DND-41 (cell line): ENCODE measurements at regions not wholly inside any gene's neighbourhood (a gene's known extent, or its start where the extent isn't known, plus 50 kb on each side); places are given as distances from the start of the nearest gene placed in this dataset.

Experiments used
- EZH2 ChIP-seq: IDR thresholded peaks from 3 replicates; pipeline ENCODE4 v1.6.1; 2012; ENCODE audit warnings: borderline replicate concordance, low read depth, mild to moderate bottlenecking, moderate library complexity, low read length, inconsistent platforms; ENCODE audit not compliant: severe bottlenecking
- TF ChIP-seq, protein P1 (sequence below): IDR thresholded peaks from 2 replicates; pipeline ENCODE4 v1.5.1; 2012; ENCODE audit warnings: borderline replicate concordance, low read length, moderate library complexity, mild to moderate bottlenecking; ENCODE audit not compliant: poor library complexity, severe bottlenecking; ENCODE audit errors: extremely low read depth

DNA sequence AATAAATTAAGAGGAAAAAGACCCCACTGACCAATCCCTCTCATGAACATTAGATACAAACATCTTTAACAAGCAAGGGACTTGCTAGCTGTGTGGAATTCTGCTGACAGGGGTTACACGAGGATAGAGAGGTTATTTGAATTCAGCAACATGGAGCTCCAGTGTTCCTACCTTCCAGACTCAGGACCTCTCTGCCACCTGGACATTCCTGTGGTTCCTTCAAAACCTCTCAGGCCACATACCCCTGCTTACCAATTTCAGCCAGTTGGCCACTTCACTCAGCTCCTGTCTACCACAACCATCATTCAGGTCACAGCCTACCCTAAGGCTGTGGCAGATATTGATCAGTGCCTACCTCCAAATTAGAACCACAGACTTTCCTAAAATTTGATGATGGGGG lies 147.5 kb downstream of the RRAGC start:
- TF ChIP-seq, protein P1, sequence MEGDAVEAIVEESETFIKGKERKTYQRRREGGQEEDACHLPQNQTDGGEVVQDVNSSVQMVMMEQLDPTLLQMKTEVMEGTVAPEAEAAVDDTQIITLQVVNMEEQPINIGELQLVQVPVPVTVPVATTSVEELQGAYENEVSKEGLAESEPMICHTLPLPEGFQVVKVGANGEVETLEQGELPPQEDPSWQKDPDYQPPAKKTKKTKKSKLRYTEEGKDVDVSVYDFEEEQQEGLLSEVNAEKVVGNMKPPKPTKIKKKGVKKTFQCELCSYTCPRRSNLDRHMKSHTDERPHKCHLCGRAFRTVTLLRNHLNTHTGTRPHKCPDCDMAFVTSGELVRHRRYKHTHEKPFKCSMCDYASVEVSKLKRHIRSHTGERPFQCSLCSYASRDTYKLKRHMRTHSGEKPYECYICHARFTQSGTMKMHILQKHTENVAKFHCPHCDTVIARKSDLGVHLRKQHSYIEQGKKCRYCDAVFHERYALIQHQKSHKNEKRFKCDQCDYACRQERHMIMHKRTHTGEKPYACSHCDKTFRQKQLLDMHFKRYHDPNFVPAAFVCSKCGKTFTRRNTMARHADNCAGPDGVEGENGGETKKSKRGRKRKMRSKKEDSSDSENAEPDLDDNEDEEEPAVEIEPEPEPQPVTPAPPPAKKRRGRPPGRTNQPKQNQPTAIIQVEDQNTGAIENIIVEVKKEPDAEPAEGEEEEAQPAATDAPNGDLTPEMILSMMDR: no peak
- no peak for TF ChIP-seq EZH2
